ENCODE measurements at regions not wholly inside any gene's neighbourhood (a gene's known extent, or its start where the extent isn't known, plus 50 kb on each side); places are given as distances from the start of the nearest gene placed in this dataset.

GRCh38 chr14:98237939-98238338, 1034.1 kb downstream of the BCL11B start:
- DNase-seq (ENCODE audit: low spot score), result no peak

GRCh38 chr14:98240376-98240775, 1031.6 kb downstream of the BCL11B start:
- DNase-seq (ENCODE audit: low spot score), result no peak

DNA sequence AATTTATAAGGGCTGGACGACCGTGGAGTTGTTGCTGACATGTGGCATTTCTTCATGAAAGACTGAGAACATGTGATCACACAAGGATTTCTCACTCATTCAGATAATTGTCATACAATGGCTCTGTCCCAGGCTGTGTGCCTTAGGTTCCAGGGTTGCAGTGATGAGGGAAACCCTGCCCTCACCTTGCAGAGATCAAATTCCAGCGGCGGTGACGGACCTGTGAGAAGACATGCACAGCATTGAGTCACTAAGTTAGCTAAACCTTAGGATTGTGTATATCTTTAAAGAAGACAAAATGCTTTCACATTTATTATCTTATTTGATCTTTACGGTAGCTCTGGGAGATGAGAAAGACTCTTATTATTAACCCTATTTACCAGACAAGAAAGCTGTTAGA, 1029.1 kb downstream of the BCL11B start:
- no peak for DNase-seq (ENCODE audit: low spot score)

DNA sequence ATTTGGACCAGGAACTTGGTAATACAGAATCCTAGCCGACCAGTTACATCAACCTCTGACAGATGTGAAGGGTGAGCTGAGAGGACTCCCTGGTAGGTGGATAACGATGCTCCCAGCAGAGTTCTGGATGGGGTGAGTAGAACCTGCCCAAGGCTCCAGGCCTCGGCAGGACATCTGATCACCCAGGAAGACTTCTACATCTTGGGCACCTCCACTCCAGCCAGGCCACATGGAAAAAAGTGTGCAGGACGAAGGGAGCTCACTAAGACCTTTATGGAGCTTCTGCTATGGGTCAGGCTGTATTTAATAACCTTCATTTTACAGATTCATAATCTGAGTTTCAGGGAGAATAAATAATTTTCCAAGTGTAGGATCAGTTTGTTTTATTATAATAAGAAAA, 1028.7 kb downstream of the BCL11B start:
- no peak for DNase-seq (ENCODE audit: low spot score)

DNA sequence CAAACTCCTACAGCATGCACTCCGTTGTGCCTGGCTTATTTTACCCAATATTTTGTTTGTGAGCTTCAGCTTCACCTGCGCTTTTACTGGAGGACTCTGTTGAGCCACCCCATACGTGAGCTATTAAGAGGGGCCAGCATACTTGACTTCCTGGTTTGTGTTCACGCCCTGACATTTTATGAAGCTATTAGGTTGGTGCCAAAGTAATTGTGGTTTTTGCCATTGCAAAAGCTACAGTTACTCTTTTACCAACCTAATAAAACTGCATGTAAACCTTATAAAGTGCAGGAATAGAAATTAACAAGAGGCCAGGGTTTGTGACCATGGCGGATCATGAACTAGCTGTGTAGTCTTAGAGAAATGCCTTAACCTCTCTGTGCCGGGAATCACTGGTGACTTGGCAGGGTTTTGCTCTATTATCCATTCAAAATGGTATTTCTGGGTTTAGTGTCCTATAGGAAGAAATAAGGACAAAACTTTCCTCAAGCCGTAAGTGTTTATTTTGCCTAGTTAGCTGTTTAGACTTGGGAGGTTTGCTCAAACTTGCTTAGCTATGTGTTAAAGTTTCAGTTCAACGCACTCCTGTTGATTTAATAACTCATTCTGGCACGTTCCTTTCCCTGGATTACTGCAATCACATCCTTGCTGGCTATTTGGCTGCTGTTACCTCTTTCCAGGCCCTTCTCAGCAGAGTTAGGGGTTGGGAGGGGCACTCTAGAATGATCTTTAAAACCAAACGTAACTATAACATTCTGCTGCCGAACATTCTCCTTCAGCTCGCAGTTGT, 1027.6 kb downstream of the BCL11B start:
- DNase-seq (ENCODE audit: low spot score), result no peak

- peak; percentile 11 for DNase-seq (ENCODE audit: low spot score)
Observed at GRCh38 chr14:98244966-98245569, 1026.9 kb downstream of the BCL11B start.

GRCh38 chr14:98249057-98249456, 1022.9 kb downstream of the BCL11B start:
- DNase-seq (ENCODE audit: low spot score), result no peak

- no peak for DNase-seq (ENCODE audit: low spot score)
Observed at GRCh38 chr14:98249476-98249875, 1022.5 kb downstream of the BCL11B start.

DNA sequence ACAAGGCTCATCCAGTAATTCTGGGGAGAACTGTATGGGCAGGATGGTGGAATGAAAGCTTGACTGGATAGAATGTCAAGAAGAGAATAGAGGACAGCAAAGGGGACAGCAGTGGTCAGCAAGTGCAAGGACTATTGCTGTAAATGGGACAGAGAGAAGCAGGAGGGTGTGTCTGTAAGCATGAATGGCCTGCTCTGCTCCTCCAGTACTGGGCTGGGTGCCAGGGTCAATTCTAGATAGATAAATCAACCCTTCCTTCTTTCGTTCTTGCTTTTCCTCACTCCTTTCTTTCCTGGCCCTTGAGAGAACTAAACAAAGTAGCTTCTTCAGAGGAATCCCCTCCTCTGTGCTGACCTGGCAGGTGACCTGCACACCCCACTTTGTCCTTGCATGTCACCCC, 1019.2 kb downstream of the BCL11B start:
- DNase-seq (ENCODE audit: low spot score), result no peak

- no peak for DNase-seq (ENCODE audit: low spot score)
Observed at GRCh38 chr14:98259881-98260280, 1012.1 kb downstream of the BCL11B start.

DNA sequence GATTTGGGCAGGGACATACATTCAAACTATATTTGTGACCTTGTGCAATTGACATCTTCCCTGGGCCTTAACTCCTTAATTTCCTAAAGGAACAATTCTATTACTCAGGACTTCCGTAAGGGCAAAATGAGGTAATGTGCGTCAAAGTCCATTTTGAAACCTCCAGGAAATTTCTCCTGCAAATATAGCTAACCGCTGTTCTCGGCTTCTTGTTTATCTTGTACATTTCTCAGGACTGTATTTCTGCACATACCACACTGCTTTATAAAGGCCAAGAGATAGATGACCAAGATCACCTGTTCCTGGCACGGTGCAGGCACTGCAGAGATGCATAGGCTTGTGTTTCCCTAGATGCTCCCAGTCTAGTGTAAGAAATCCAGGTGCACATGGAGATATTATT, 1009.4 kb downstream of the BCL11B start:
- DNase-seq (ENCODE audit: low spot score), result no peak

- DNase-seq (ENCODE audit: low spot score), result no peak
Observed at GRCh38 chr14:98269533-98269932, 1002.5 kb downstream of the BCL11B start.

DNA sequence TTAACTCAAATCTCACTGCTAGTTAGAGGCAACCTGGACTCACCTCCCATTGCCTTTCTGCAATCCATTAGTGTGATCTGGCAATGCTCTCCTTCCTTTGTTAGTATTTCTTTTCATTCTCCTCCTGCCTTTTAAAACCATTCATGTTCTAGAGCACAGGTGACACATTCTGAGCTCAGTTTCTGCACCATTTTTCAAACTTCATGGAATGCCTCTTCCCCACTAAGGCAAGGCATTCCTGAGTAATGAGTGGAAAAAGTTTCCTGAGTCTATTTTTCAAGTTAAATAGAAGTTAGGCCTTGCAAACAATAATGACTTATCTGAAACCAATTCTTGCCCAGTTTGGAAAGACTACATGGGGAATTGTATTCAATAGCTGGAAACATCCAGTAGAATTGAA, 1001.8 kb downstream of the BCL11B start:
- DNase-seq (ENCODE audit: low spot score), result no peak

DNA sequence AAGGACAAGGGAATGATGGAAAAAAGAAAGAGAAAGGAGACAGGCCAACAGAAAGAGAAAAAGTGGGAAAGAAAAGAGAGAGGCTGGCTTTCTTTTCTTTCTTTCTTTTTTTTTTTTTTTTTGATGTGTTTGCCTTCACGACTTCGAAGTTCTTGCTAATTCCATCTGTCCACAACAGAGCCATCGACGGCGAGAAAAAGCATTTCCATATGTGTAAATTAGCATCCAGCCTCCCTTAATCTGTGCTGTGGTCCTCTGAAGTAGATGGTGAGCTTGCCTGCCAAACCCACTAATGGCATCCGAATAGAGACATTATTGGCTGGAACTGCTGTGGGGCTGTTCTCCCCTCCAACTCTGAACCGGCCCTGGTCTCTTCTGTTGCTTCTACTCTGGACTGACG, 997.4 kb downstream of the BCL11B start:
- DNase-seq (ENCODE audit: low spot score), result no peak

- no peak for DNase-seq (ENCODE audit: low spot score)
Observed at GRCh38 chr14:98278800-98279199, 993.2 kb downstream of the BCL11B start.

DNA sequence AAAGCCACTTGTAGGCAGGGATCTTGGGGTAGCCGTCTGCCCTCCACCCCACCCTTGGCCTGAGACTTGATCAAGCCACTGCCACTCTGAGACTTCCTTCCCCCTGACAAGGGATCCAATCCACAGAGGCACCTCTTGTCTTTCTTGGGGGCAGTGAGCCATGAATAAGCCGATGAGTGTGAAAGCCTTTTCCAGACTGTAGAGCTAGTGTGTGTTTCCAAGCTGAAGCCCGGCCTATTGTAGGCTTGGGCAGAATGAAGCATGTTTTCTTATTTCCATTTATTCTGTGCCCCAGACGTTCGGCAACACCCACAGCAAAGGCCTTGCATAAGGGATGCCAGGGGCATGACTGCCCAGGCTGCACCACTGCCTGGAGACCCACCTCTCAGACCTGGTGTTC, 991.6 kb downstream of the BCL11B start:
- no peak for DNase-seq (ENCODE audit: low spot score)

GRCh38 chr14:98288825-98289224, 983.2 kb downstream of the BCL11B start:
- DNase-seq (ENCODE audit: low spot score), result no peak

DNA sequence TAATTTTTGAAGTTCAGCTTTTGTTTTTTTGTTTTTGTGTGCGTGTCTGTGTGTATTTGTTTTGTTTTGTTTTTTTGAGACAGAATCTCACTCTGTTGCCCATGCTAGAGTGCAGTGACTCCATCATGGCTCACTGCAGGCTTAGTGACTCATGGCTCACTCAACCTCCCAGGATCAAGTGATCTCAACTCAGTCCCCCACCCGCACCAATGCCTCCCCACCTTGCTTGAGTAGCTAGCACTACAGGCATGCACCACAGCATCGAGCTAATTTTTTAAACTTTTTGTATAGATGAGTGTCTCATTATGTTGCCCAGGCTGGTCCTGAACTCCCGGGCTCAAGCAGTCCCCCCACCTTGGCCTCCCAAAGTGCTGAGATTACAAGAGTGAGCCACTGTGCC, 981.4 kb downstream of the BCL11B start:
- DNase-seq (ENCODE audit: low spot score), result no peak

- no peak for DNase-seq (ENCODE audit: low spot score)
Observed at GRCh38 chr14:98292191-98292590, 979.8 kb downstream of the BCL11B start.

DNA sequence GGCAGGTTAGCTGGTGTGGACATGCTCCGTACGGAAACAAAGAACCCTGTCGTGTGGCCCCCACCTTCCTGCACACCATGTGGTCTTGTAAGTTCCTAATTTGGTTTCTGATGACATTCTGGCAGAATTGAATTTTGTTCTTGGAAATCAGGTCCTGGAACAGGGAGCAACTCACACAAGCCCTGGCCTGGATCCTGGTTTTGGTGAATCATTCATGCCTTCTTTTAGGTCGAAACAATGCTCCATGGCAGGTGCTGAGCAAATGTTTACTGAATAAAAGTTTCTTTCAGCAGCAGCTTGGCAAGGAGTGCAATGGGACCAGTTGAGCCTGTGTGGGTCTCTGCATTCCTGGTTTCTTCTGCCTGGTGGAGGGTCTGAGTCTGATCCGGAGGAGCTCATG, 978.4 kb downstream of the BCL11B start:
- no peak for DNase-seq (ENCODE audit: low spot score)

- DNase-seq (ENCODE audit: low spot score), result no peak
Observed at GRCh38 chr14:98296895-98297294, 975.1 kb downstream of the BCL11B start.

DNA sequence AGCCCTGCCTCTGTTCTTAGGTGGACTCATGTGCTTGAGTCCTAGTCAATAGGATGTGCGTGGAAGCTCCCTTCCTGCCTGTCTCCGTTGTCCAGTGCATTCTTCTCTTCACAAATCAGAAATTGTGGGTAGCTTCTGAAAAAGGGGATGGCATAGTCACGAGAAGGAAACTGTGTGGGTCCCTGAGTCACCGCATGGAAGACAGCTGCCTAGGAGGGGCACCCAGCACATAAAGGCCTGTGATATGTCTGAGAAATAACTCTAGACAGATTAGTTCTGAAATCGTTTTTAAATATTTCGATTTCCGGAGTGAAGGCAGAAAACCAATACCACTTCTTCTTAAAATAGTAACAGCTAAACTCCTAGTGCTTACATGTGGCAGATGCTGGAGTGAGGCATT, 974.4 kb downstream of the BCL11B start:
- no peak for DNase-seq (ENCODE audit: low spot score)

DNA sequence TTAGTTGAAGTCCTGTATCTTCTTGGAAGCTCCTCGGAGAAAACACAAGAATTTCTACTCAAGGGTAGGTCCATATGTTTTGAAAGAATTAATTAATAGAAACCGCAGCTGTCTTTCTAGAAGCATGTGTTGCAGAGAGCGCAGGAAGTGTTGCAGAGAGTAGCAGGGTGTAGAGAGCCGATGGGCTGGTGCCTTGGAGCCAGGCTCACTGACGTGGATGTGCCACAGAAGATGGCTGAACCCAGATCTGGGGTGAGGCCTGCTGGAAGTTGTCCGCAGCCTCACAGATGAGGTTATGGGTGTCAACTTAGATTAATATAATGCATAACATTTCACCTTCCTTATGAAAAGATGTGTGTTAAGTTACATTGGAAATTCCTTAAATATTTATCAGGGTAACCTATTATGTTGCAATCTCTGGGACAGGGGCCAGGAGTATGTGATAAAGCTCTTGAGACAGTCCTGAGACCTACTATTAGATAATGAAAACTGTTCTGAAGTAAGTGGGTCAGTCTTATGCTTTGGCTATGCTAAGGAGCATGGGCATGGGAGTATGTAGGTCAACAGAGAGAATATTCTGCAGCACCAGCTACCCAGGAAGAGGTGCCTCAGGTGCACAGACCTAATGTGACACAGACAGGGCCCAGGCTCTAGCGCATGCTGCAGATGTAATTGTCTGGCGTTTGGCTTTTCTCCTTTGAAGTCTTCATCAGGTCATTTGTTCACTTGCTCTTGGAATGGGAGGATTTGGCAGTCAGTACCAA, 973.3 kb downstream of the BCL11B start:
- DNase-seq (ENCODE audit: low spot score), result no peak
